Fibroblast of skin of scalp (primary cell): ENCODE measurements at regions not wholly inside any gene's neighbourhood (a gene's known extent, or its start where the extent isn't known, plus 50 kb on each side); places are given as distances from the start of the nearest gene placed in this dataset.
"Not testable (repeated sequence)": the region's sequence is repeated elsewhere in the genome, so short reads cannot be mapped to it uniquely, and the experiment has no call there.

ENCODE experiments used
- DNase-seq: peaks from one replicate; pipeline ENCODE4 v3.0.0-alpha.2; 2013

- no peak for DNase-seq
Observed at GRCh38 chr1:189607477-189608096, 870.1 kb downstream of the BRINP3 start.

- DNase-seq: no peak
Observed at GRCh38 chr1:189609167-189609566, 868.5 kb downstream of the BRINP3 start.

- peak; percentile 89 for DNase-seq
Observed at GRCh38 chr1:189616893-189617292, 860.8 kb downstream of the BRINP3 start.

- peak; percentile 81 for DNase-seq
Observed at GRCh38 chr1:189619682-189620332, 857.9 kb downstream of the BRINP3 start.

GRCh38 chr1:189620471-189620870 is 857.2 kb downstream of the BRINP3 start:
- DNase-seq: no peak

- no peak for DNase-seq
Observed at GRCh38 chr1:189623336-189623735, 854.3 kb downstream of the BRINP3 start.

GRCh38 chr1:189627427-189627826 is 850.2 kb downstream of the BRINP3 start:
- DNase-seq: peak; percentile 49

GRCh38 chr1:189628857-189629256 is 848.8 kb downstream of the BRINP3 start:
- DNase-seq: no peak

GRCh38 chr1:189633658-189634057 is 844.0 kb downstream of the BRINP3 start:
- DNase-seq: no peak

- no peak for DNase-seq
Observed at GRCh38 chr1:189637041-189637440, 840.6 kb downstream of the BRINP3 start.

GRCh38 chr1:189644156-189644555 is 833.5 kb downstream of the BRINP3 start:
- not testable (repeated sequence) for DNase-seq

- no peak for DNase-seq
Observed at GRCh38 chr1:189644970-189645369, 832.7 kb downstream of the BRINP3 start.

- no peak for DNase-seq
Observed at GRCh38 chr1:189646066-189646465, 831.6 kb downstream of the BRINP3 start.

- no peak for DNase-seq
Observed at GRCh38 chr1:189654906-189655305, 822.8 kb downstream of the BRINP3 start.

- DNase-seq: no peak
Observed at GRCh38 chr1:189656628-189657530, 820.8 kb downstream of the BRINP3 start.

- DNase-seq: no peak
Observed at GRCh38 chr1:189657715-189658114, 819.9 kb downstream of the BRINP3 start.

- DNase-seq: no peak
Observed at GRCh38 chr1:189658381-189658780, 819.3 kb downstream of the BRINP3 start.

- no peak for DNase-seq
Observed at GRCh38 chr1:189659731-189660130, 817.9 kb downstream of the BRINP3 start.

- no peak for DNase-seq
Observed at GRCh38 chr1:189662190-189662589, 815.5 kb downstream of the BRINP3 start.

GRCh38 chr1:189669846-189670245 is 807.8 kb downstream of the BRINP3 start:
- peak; percentile 60 for DNase-seq

GRCh38 chr1:189673217-189673616 is 804.4 kb downstream of the BRINP3 start:
- DNase-seq: peak; percentile 5

GRCh38 chr1:189675712-189676244 is 801.9 kb downstream of the BRINP3 start:
- DNase-seq: peak; percentile 11

- DNase-seq: no peak
Observed at GRCh38 chr1:189678779-189679178, 798.9 kb downstream of the BRINP3 start.
